ENCODE measurements at regions not wholly inside any gene's neighbourhood (a gene's known extent, or its start where the extent isn't known, plus 50 kb on each side); places are given as distances from the start of the nearest gene placed in this dataset.

- Histone ChIP-seq H3K9me3 (no peaks in the 10 kb centered on the region), H3K36me3 (no peaks in the 10 kb centered on the region), H3K4me1 (no peaks in the 10 kb centered on the region), H3K4me3 (no peak overlapping the region), H3K27me3 (no peaks in the 10 kb centered on the region), H3K27ac (no peak overlapping the region)
- TF ChIP-seq, protein P1, sequence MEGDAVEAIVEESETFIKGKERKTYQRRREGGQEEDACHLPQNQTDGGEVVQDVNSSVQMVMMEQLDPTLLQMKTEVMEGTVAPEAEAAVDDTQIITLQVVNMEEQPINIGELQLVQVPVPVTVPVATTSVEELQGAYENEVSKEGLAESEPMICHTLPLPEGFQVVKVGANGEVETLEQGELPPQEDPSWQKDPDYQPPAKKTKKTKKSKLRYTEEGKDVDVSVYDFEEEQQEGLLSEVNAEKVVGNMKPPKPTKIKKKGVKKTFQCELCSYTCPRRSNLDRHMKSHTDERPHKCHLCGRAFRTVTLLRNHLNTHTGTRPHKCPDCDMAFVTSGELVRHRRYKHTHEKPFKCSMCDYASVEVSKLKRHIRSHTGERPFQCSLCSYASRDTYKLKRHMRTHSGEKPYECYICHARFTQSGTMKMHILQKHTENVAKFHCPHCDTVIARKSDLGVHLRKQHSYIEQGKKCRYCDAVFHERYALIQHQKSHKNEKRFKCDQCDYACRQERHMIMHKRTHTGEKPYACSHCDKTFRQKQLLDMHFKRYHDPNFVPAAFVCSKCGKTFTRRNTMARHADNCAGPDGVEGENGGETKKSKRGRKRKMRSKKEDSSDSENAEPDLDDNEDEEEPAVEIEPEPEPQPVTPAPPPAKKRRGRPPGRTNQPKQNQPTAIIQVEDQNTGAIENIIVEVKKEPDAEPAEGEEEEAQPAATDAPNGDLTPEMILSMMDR (IDR thresholded peaks at IDR 0.05), result no peak
- TF ChIP-seq POLR2AphosphoS5 (IDR thresholded peaks at IDR 0.05) (no peak), EP300 (IDR thresholded peaks at IDR 0.05) (no peak), POLR2A (IDR thresholded peaks at IDR 0.05) (no peak)
- no peak for DNase-seq
- WGBS, 2 donors, result 79 to 87% methylated on average over 2 of the region's 2 CpGs
- no peak for ATAC-seq (ENCODE audit: low FRiP score in 2 of 2)
Measured at GRCh38 chr11:81004576-81004975, 1563.7 kb upstream of the TENM4 start.

DNA sequence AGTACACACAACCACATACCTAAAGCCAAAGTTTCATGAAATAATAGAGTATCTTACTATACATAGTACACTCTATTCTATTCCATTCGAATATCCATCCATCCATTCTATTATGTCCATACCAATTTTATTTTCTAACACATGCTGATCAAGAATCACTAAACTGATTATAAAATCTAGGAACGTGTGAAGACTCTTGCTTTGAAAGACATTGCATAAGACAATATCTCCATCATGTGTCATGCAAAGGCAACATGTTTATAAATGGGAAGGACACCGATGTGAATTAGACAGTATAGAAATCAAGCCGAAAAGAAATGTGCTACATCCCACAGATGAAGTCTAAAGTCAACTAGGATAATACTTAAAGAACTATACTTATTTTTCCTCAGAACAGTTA lies 1561.5 kb upstream of the TENM4 start:
- 82 to 86% methylated on average over 4 of the region's 4 CpGs for WGBS, 2 donors
- TF ChIP-seq POLR2A (IDR thresholded peaks at IDR 0.05) (no peak), POLR2AphosphoS5 (IDR thresholded peaks at IDR 0.05) (no peak), EP300 (IDR thresholded peaks at IDR 0.05) (no peak)
- TF ChIP-seq, protein P1 (IDR thresholded peaks at IDR 0.05), result no peak
- Histone ChIP-seq H3K9me3 (no peaks in the 10 kb centered on the region), H3K4me1 (no peaks in the 10 kb centered on the region), H3K36me3 (no peaks in the 10 kb centered on the region), H3K27ac (no peak overlapping the region), H3K27me3 (no peaks in the 10 kb centered on the region), H3K4me3 (no peak overlapping the region)
- DNase-seq (no peak), ATAC-seq (ENCODE audit: low FRiP score in 2 of 2) (no peak)

GRCh38 chr11:81000735-81001134 lies 1559.9 kb upstream of the TENM4 start:
- no peak for TF ChIP-seq EP300 (IDR thresholded peaks at IDR 0.05)
- TF ChIP-seq POLR2A (IDR thresholded peaks at IDR 0.05), result no peak
- Histone ChIP-seq H3K4me3 (no peak overlapping the region), H3K27ac (no peak overlapping the region), H3K27me3 (no peaks in the 10 kb centered on the region), H3K36me3 (no peaks in the 10 kb centered on the region), H3K4me1 (no peaks in the 10 kb centered on the region), H3K9me3 (no peaks in the 10 kb centered on the region)
- 34 to 42% methylated on average over 1 of the region's 1 CpG for WGBS, 2 donors
- ATAC-seq (ENCODE audit: low FRiP score in 2 of 2) (no peak), DNase-seq (no peak)

DNA sequence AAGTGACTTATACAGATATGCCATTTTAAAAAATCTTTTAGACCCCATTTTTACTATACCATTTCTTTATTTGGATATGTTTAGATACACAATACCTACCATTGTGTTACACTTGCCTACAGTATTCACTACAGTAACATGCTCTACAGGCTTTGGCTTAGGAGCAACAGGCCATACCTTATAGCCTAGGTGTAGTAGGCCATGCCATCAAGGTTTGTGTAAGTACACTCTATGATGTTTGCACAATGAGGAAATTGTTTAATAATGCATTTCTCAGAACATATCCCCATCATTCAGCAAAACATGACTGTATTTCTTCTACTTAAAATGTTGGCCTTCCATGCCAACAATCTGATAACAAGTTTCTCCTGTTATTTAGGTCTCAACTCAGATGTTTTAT lies 1559.5 kb upstream of the TENM4 start:
- no peaks in the 10 kb centered on the region for H3K36me3 ChIP-seq
- DNase-seq (no peak), ATAC-seq (ENCODE audit: low FRiP score in 2 of 2) (no peak)
- no peaks in the 10 kb centered on the region for H3K9me3 ChIP-seq
- no peaks in the 10 kb centered on the region for H3K4me1 ChIP-seq
- no peak overlapping the region for H3K4me3 ChIP-seq
- TF ChIP-seq POLR2A (IDR thresholded peaks at IDR 0.05) (no peak), EP300 (IDR thresholded peaks at IDR 0.05) (no peak), POLR2AphosphoS5 (IDR thresholded peaks at IDR 0.05) (no peak)
- TF ChIP-seq, protein P1 (IDR thresholded peaks at IDR 0.05), result no peak
- no peak overlapping the region for H3K27ac ChIP-seq
- no peaks in the 10 kb centered on the region for H3K27me3 ChIP-seq

DNA sequence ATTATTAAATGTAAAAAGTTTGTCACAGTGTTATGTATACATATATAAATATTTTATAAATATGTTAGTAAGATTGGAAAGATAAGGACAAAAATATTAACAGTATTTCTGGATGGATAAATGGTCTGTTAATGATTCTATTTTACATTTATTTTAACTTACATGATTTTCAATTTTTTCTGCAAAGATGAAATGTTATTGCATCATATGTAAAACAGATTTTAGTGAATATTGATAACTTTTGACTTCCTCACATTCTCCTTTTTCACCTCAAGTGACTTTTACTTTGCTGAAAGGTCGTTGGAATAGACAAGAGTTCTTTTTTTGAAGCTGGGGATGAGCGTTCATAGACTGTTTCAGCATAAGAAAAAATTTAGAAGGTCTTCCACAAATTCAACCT lies 1554.7 kb upstream of the TENM4 start:
- 68 to 75% methylated on average over 2 of the region's 2 CpGs for WGBS, 2 donors
- ATAC-seq (ENCODE audit: low FRiP score in 2 of 2), result no peak
- no peaks in the 10 kb centered on the region for H3K36me3 ChIP-seq

More for the DNA sequence above, 1554.7 kb upstream of the TENM4 start:
- no peak for TF ChIP-seq POLR2A (IDR thresholded peaks at IDR 0.05)
- no peak for TF ChIP-seq POLR2AphosphoS5 (IDR thresholded peaks at IDR 0.05)
- TF ChIP-seq EP300 (IDR thresholded peaks at IDR 0.05), result no peak
- TF ChIP-seq, protein P1 (IDR thresholded peaks at IDR 0.05), result no peak
- DNase-seq, result no peak
- no peak overlapping the region for H3K27ac ChIP-seq
- H3K4me1 ChIP-seq, result no peaks in the 10 kb centered on the region
- no peak overlapping the region for H3K4me3 ChIP-seq
- no peaks in the 10 kb centered on the region for H3K27me3 ChIP-seq
- no peaks in the 10 kb centered on the region for H3K9me3 ChIP-seq
